G401.6 (cell line): ENCODE measurements at regions not wholly inside any gene's neighbourhood (a gene's known extent, or its start where the extent isn't known, plus 50 kb on each side); places are given as distances from the start of the nearest gene placed in this dataset.

Experiments
- FAIRE-seq: peaks from 2 replicates; lab custom pipeline; 2012; peaks lifted over from hg19 to GRCh38; lab: Jason Lieb, UNC

GRCh38 chrX:107502316-107502715, 52.9 kb downstream of the FRMPD3 start:
- no peak for FAIRE-seq

GRCh38 chrX:107504006-107504405, 54.6 kb downstream of the FRMPD3 start:
- no peak for FAIRE-seq

GRCh38 chrX:107505223-107505622, 55.8 kb downstream of the FRMPD3 start:
- no peak for FAIRE-seq

- FAIRE-seq: no peak
Observed at GRCh38 chrX:107506596-107507031, 57.2 kb downstream of the FRMPD3 start.

GRCh38 chrX:107507093-107507743, 57.8 kb downstream of the FRMPD3 start:
- no peak for FAIRE-seq

GRCh38 chrX:107507744-107508117, 58.3 kb downstream of the FRMPD3 start:
- no peak for FAIRE-seq

- FAIRE-seq: no peak
Observed at GRCh38 chrX:107508925-107509324, 59.5 kb downstream of the FRMPD3 start.

GRCh38 chrX:107514944-107515343, 65.5 kb downstream of the FRMPD3 start:
- no peak for FAIRE-seq

GRCh38 chrX:107521877-107522586, 72.6 kb downstream of the FRMPD3 start:
- no peak for FAIRE-seq

GRCh38 chrX:107522901-107523300, 73.4 kb downstream of the FRMPD3 start:
- FAIRE-seq: no peak

GRCh38 chrX:107526141-107526540, 76.7 kb downstream of the FRMPD3 start:
- FAIRE-seq: no peak

GRCh38 chrX:107530141-107530540, 80.7 kb downstream of the FRMPD3 start:
- no peak for FAIRE-seq

GRCh38 chrX:107537815-107538214, 88.4 kb downstream of the FRMPD3 start:
- no peak for FAIRE-seq

- no peak for FAIRE-seq
Observed at GRCh38 chrX:107541244-107541643, 87.1 kb upstream of the PRPS1 start.

GRCh38 chrX:107542040-107542439, 86.3 kb upstream of the PRPS1 start:
- FAIRE-seq: no peak

- FAIRE-seq: no peak
Observed at GRCh38 chrX:107542500-107542899, 85.8 kb upstream of the PRPS1 start.

- no peak for FAIRE-seq
Observed at GRCh38 chrX:107547621-107548020, 80.7 kb upstream of the PRPS1 start.

- no peak for FAIRE-seq
Observed at GRCh38 chrX:107548775-107549174, 79.5 kb upstream of the PRPS1 start.

GRCh38 chrX:107549504-107549903, 78.8 kb upstream of the PRPS1 start:
- FAIRE-seq: no peak

GRCh38 chrX:107551546-107551945, 76.8 kb upstream of the PRPS1 start:
- no peak for FAIRE-seq

- no peak for FAIRE-seq
Observed at GRCh38 chrX:107552930-107553329, 75.4 kb upstream of the PRPS1 start.

- no peak for FAIRE-seq
Observed at GRCh38 chrX:107556967-107557366, 71.3 kb upstream of the PRPS1 start.

GRCh38 chrX:107559506-107559905, 68.8 kb upstream of the PRPS1 start:
- no peak for FAIRE-seq

GRCh38 chrX:107560041-107560440, 68.3 kb upstream of the PRPS1 start:
- no peak for FAIRE-seq
